ENCODE measurements at regions not wholly inside any gene's neighbourhood (a gene's known extent, or its start where the extent isn't known, plus 50 kb on each side); places are given as distances from the start of the nearest gene placed in this dataset.

DNA sequence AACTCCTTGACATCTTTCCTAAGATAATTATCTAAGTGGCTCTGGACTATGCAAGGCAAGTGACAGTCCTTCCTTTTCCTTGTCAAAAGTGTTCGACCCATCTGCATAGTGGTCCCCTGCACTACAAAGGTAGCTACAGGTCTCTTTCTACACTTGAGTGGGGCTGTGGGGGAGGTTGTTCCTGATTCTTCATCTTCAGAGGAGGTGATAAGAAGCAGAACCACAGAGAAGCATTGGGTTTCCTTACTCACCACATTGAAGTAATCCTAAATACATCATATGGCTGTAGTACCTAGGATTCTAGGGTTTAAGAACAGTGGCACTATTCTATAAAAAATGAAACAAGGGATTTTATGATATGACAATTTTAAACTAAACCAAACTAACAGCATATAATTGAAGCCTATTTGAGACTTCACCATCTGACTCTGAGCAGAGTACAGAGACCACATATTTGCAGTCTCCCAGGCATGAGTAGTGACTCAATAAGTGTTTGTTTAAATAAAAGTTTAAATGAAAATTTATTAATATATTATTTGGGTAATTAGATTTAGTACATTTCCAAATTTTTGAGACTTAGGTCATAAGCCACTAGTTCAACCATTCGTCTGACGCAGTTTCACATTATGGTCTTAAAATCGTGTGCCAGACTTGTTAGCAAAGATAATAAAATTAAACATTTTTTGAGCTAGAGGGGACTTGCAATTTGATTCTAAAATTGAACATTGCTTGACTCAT is 54.9 kb upstream of the NEK7 start:
- TF ChIP-seq MED1 (CRISPR knock-in tag; IDR thresholded peaks at IDR 0.05; ENCODE audit: borderline replicate concordance) (no peak), BRCA1 (IDR thresholded peaks at IDR 0.05) (no peak), BRCA1 (CRISPR knock-in tag; IDR thresholded peaks at IDR 0.05) (no peak), BMI1 (IDR thresholded peaks at IDR 0.05; ENCODE audit: low read length) (no peak), RFX5 (IDR thresholded peaks at IDR 0.05; ENCODE audit: low read depth, low read length) (no peak)
- TF ChIP-seq, protein P1, sequence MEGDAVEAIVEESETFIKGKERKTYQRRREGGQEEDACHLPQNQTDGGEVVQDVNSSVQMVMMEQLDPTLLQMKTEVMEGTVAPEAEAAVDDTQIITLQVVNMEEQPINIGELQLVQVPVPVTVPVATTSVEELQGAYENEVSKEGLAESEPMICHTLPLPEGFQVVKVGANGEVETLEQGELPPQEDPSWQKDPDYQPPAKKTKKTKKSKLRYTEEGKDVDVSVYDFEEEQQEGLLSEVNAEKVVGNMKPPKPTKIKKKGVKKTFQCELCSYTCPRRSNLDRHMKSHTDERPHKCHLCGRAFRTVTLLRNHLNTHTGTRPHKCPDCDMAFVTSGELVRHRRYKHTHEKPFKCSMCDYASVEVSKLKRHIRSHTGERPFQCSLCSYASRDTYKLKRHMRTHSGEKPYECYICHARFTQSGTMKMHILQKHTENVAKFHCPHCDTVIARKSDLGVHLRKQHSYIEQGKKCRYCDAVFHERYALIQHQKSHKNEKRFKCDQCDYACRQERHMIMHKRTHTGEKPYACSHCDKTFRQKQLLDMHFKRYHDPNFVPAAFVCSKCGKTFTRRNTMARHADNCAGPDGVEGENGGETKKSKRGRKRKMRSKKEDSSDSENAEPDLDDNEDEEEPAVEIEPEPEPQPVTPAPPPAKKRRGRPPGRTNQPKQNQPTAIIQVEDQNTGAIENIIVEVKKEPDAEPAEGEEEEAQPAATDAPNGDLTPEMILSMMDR (IDR thresholded peaks at IDR 0.05 in 2 of 3, conservative IDR thresholded peaks at IDR 0.05 in 1 of 3; ENCODE audit: insufficient read depth in 2 of 3, low read depth in 1 of 3, low read length in 3 of 3): no peak
- TF ChIP-seq, protein P2, sequence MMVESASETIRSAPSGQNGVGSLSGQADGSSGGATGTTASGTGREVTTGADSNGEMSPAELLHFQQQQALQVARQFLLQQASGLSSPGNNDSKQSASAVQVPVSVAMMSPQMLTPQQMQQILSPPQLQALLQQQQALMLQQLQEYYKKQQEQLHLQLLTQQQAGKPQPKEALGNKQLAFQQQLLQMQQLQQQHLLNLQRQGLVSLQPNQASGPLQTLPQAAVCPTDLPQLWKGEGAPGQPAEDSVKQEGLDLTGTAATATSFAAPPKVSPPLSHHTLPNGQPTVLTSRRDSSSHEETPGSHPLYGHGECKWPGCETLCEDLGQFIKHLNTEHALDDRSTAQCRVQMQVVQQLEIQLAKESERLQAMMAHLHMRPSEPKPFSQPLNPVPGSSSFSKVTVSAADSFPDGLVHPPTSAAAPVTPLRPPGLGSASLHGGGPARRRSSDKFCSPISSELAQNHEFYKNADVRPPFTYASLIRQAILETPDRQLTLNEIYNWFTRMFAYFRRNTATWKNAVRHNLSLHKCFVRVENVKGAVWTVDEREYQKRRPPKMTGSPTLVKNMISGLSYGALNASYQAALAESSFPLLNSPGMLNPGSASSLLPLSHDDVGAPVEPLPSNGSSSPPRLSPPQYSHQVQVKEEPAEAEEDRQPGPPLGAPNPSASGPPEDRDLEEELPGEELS (CRISPR knock-in tag; IDR thresholded peaks at IDR 0.05; ENCODE audit: borderline replicate concordance): no peak

All from K562 (cell line).